Keratinocyte (primary cell): ENCODE measurements at regions not wholly inside any gene's neighbourhood (a gene's known extent, or its start where the extent isn't known, plus 50 kb on each side); places are given as distances from the start of the nearest gene placed in this dataset.

Experiments used
- DNase-seq: peaks from one replicate; pipeline ENCODE4 v3.0.0-alpha.2; 2011; ENCODE audit warnings: low read depth, missing footprints, low spot score
- FAIRE-seq: peaks from 2 replicates; lab custom pipeline; 2011; peaks lifted over from hg19 to GRCh38; lab: Jason Lieb, UNC
- H2AFZ ChIP-seq: 2 replicates; pipeline ENCODE4 v1.6.0; 2012; ENCODE audit warnings: low read length, control low read depth, inconsistent platforms; ENCODE audit not compliant: control insufficient read depth
- H3K27ac ChIP-seq: 2 replicates; pipeline ENCODE4 v1.5.1; 2011; ENCODE audit warnings: low read length; ENCODE audit not compliant: control insufficient read depth, insufficient read depth
- H3K27me3 ChIP-seq: 3 replicates; pipeline ENCODE4 v1.6.0; 2011; ENCODE audit warnings: low read length; ENCODE audit not compliant: control insufficient read depth, insufficient read depth; ENCODE audit errors: extremely low read depth
- H3K36me3 ChIP-seq, 2 experiments: 2 replicates in 1 of 2; 3 replicates in 1 of 2; pipeline ENCODE4 v1.5.1; 2011; ENCODE audit warnings: low read length in 2 of 2, mild to moderate bottlenecking in 1 of 2; ENCODE audit not compliant: control insufficient read depth in 2 of 2, insufficient read depth in 2 of 2; ENCODE audit errors: extremely low read depth in 1 of 2
- H3K4me1 ChIP-seq: 3 replicates; pipeline ENCODE4 v1.5.1; 2011; ENCODE audit warnings: low read length; ENCODE audit not compliant: control insufficient read depth, insufficient read depth; ENCODE audit errors: extremely low read depth
- H3K4me2 ChIP-seq: 3 replicates; pipeline ENCODE4 v1.6.0; 2011; ENCODE audit warnings: low read depth, low read length; ENCODE audit not compliant: control insufficient read depth, insufficient read depth; ENCODE audit errors: extremely low read depth
- H3K4me3 ChIP-seq, 3 experiments: fragments of 200-600 bp in 1 of 3; sonication (generic) in 1 of 3; 2 replicates in 2 of 3; 3 replicates in 1 of 3; pipeline ENCODE4 v1.5.1; 2011 to 2016; ENCODE audit warnings: low read length in 3 of 3, mild to moderate bottlenecking in 3 of 3, control low read depth in 2 of 3, inconsistent platforms in 1 of 3, low read depth in 1 of 3, mixed read lengths in 1 of 3, mixed run types in 1 of 3, moderate library complexity in 1 of 3; ENCODE audit not compliant: control insufficient read depth in 2 of 3, insufficient read depth in 2 of 3; ENCODE audit errors: extremely low read depth in 1 of 3
- H3K79me2 ChIP-seq: 2 replicates; pipeline ENCODE4 v1.6.0; 2012; ENCODE audit warnings: low read length; ENCODE audit not compliant: control insufficient read depth, insufficient read depth
- H3K9ac ChIP-seq: 3 replicates; pipeline ENCODE4 v1.6.0; 2011; ENCODE audit warnings: low read length; ENCODE audit not compliant: control insufficient read depth, insufficient read depth; ENCODE audit errors: extremely low read depth
- H3K9me1 ChIP-seq: 3 replicates; pipeline ENCODE4 v1.6.0; 2011; ENCODE audit warnings: low read length; ENCODE audit not compliant: control insufficient read depth, insufficient read depth; ENCODE audit errors: extremely low read depth
- H3K9me3 ChIP-seq: 2 replicates; pipeline ENCODE4 v1.5.1; 2012; ENCODE audit warnings: low read depth, low read length; ENCODE audit not compliant: control insufficient read depth
- H4K20me1 ChIP-seq: 3 replicates; pipeline ENCODE4 v1.6.0; 2011; ENCODE audit warnings: low read length; ENCODE audit not compliant: control insufficient read depth, insufficient read depth; ENCODE audit errors: extremely low read depth
- CTCF ChIP-seq, 3 experiments: IDR thresholded peaks in 1 of 3; conservative IDR thresholded peaks in 1 of 3; optimal IDR thresholded peaks in 1 of 3; 2 replicates in 2 of 3; 3 replicates in 1 of 3; pipeline versions ENCODE3 to v1.5.1; 2011; ENCODE audit warnings: low read length in 3 of 3, mild to moderate bottlenecking in 3 of 3, moderate library complexity in 2 of 3, control low read depth in 1 of 3, inconsistent platforms in 1 of 3; ENCODE audit not compliant: insufficient read depth in 2 of 3; ENCODE audit errors: extremely low read depth in 1 of 3
- EZH2 ChIP-seq: IDR thresholded peaks from one replicate; pipeline ENCODE4 v1.6.1; 2012; ENCODE audit warnings: inconsistent platforms, mild to moderate bottlenecking, low read length, moderate library complexity
- dilution Hi-C: fragments of 300-500 bp; cut with MboI; formaldehyde crosslinking; loops from one replicate; pipeline ENCODE4 v1.7.0; 2020; ENCODE audit warnings: low sequenced_read_pairs; ENCODE audit not compliant: extremely low pct_ligation_motif_present

- TF ChIP-seq CTCF (optimal IDR thresholded peaks at IDR 0.05 in 1 of 3, IDR thresholded peaks at IDR 0.05 in 1 of 3, conservative IDR thresholded peaks at IDR 0.05 in 1 of 3; ENCODE audit: extremely low read depth in 1 of 3, insufficient read depth in 2 of 3, low read length in 3 of 3) (no peak), EZH2 (no peak)
- dilution Hi-C loops: no loop called here
- H3K4me3 ChIP-seq: no peak overlapping the region
- no peak overlapping the region for H3K27ac ChIP-seq
- H2AFZ ChIP-seq: no peak overlapping the region
- H3K9ac ChIP-seq: no peak overlapping the region
- H3K79me2 ChIP-seq: no peaks in the 10 kb centered on the region
- no peaks in the 10 kb centered on the region for H3K9me3 ChIP-seq
- no peaks in the 10 kb centered on the region for H4K20me1 ChIP-seq
- no peak overlapping the region for H3K4me2 ChIP-seq
- DNase-seq (no peak), FAIRE-seq (no peak)
- no peaks in the 10 kb centered on the region for H3K9me1 ChIP-seq
- H3K4me1 ChIP-seq: no peaks in the 10 kb centered on the region
- no peaks in the 10 kb centered on the region for H3K27me3 ChIP-seq
- no peaks in the 10 kb centered on the region for H3K36me3 ChIP-seq
These were observed 254.8 kb upstream of the FTMT start for GRCh38 chr5:121596882-121597281.

GRCh38 chr5:121608826-121609225 is 242.9 kb upstream of the FTMT start:
- H3K27me3 ChIP-seq: no peaks in the 10 kb centered on the region
- FAIRE-seq (no peak), DNase-seq (no peak)
- H3K36me3 ChIP-seq: no peaks in the 10 kb centered on the region
- no peak overlapping the region for H3K4me2 ChIP-seq
- H3K4me1 ChIP-seq: no peaks in the 10 kb centered on the region
- H2AFZ ChIP-seq: no peak overlapping the region
- H3K79me2 ChIP-seq: no peaks in the 10 kb centered on the region
- no peak overlapping the region for H3K9ac ChIP-seq
- dilution Hi-C loops: no loop called here
- no peak overlapping the region for H3K27ac ChIP-seq
- H3K9me1 ChIP-seq: no peaks in the 10 kb centered on the region
- H3K9me3 ChIP-seq: no peaks in the 10 kb centered on the region
- no peaks in the 10 kb centered on the region for H4K20me1 ChIP-seq
- no peak for TF ChIP-seq EZH2
- no peak for TF ChIP-seq CTCF (optimal IDR thresholded peaks at IDR 0.05 in 1 of 3, IDR thresholded peaks at IDR 0.05 in 1 of 3, conservative IDR thresholded peaks at IDR 0.05 in 1 of 3; ENCODE audit: extremely low read depth in 1 of 3, insufficient read depth in 2 of 3, low read length in 3 of 3)
- no peak overlapping the region for H3K4me3 ChIP-seq
